GM12873 (cell line): ENCODE measurements at regions not wholly inside any gene's neighbourhood (a gene's known extent, or its start where the extent isn't known, plus 50 kb on each side); places are given as distances from the start of the nearest gene placed in this dataset.

Experiments used
- TF ChIP-seq, protein P1 (sequence below): IDR thresholded peaks from 2 replicates; pipeline ENCODE4 v1.5.1; 2012; ENCODE audit warnings: low read depth, mild to moderate bottlenecking, moderate library complexity, low read length, control low read depth; ENCODE audit not compliant: insufficient read depth; ENCODE audit errors: missing control alignments

DNA sequence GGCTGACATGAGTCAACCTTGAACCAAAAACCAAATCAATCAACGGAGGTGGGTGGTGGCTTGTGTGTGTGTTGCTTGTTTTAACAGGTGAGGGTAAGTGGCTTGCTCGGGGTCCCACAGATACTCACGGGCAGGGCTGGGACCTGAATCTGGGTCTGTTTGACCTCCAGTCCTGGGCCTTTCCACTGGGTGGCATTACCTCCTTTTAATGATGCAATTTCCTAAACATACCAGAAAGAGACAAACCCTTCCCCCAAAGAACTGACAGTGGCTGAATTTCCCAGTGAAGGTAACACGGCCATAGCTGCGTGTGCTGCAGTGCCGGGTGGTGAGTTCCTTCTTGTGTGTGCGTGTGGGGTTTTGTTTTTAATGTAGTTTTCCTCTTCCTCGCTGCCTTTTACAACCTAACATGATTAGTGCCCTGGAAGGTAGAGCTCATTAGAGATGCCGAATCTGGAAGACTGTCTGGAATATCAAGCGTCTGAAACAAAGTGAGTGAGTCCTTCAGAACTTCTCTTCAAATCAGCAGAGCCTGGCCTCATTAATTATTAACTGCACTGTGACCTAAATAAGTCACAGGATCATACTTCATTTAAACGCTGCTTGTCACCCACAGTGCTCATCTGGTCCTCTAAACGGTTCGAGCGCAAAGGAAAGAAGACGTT is 166.1 kb upstream of the TCERG1L start:
- TF ChIP-seq, protein P1, sequence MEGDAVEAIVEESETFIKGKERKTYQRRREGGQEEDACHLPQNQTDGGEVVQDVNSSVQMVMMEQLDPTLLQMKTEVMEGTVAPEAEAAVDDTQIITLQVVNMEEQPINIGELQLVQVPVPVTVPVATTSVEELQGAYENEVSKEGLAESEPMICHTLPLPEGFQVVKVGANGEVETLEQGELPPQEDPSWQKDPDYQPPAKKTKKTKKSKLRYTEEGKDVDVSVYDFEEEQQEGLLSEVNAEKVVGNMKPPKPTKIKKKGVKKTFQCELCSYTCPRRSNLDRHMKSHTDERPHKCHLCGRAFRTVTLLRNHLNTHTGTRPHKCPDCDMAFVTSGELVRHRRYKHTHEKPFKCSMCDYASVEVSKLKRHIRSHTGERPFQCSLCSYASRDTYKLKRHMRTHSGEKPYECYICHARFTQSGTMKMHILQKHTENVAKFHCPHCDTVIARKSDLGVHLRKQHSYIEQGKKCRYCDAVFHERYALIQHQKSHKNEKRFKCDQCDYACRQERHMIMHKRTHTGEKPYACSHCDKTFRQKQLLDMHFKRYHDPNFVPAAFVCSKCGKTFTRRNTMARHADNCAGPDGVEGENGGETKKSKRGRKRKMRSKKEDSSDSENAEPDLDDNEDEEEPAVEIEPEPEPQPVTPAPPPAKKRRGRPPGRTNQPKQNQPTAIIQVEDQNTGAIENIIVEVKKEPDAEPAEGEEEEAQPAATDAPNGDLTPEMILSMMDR = no peak

DNA sequence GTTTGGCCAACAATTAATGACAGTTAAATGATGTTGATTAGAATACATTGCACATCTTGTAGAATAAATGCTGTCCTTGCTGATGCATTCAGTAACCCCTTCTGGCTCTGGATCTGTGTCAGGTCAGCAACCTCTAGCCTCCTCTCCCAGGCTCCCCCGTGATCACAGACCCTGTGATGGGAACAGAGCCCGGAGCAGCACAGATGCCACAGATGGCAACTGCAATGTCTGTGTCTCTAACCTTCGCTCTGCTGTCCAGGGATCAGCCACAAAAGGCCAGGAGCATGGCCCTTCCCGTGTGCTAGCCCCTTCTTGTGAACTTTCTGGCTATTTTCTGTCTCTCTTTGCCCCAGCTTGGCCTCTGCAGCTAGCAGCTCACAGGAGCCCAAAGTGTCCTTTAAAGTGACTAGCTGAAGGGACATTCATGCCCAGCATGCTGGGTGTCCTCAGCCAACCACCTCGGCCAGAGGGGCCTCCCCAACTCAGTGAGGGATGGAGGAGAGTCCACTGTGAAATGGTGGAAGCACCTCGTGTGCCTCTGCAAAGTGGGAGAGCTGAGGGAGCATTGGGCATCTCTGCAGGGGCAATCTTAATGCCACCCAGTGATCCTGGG is 167.0 kb upstream of the TCERG1L start:
- TF ChIP-seq, protein P1 = no peak

DNA sequence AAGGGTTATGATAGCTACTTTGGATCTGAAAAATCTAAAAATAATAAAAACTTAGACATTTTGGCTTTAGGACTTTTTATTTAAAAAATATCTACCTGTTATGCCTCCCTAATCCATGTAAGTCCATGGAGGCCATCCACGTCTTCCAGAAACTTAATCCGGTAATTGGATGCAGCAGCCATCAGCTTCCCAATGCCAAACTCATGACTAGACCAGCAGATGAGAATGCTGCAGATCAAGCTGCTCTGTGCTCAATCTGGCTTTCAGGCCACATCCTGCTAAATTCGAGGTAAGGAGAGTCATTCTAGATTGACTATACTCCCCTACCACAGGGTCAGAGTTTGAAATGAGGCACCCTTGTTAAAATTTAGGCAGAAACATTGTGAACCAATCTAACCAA is 168.5 kb upstream of the TCERG1L start:
- TF ChIP-seq, protein P1 = no peak

DNA sequence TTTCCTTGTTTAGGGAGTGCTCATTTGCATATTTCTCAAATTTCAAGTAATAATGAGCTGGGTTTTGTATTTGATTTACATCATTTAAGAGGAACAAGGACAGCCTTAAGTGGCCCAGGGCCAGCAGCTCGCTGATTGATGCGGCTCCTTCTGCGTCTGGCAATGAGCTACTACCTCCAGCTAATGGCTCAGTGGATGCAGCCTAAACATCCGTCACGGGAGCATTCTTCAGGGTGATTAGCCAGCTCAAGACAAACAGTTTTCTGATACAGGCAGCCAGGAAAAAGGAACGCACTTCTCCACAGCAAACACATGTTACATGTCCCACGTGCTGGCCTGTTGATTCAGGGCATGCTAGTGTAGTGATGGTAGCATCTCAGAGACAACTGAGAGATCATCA is 169.3 kb upstream of the TCERG1L start:
- TF ChIP-seq, protein P1 = no peak

DNA sequence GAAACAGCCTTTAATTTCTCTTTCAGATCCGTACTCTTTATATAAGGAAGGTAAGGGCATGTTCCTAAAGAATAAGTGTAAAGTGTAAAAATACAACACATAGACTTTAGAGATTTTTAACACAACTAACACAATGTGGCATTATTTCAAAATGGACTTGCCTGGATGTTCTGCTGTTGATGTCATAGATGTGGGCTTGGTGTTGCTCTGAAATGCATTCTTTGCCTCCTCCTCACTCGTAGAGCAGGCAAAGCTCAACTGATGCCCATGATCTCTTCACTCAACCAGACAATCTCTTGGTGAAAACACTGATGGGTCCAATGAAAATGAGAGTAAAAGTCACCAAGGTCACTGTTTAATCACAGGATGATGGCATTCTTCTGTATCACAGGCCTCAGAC is 174.2 kb upstream of the TCERG1L start:
- TF ChIP-seq, protein P1 = no peak

DNA sequence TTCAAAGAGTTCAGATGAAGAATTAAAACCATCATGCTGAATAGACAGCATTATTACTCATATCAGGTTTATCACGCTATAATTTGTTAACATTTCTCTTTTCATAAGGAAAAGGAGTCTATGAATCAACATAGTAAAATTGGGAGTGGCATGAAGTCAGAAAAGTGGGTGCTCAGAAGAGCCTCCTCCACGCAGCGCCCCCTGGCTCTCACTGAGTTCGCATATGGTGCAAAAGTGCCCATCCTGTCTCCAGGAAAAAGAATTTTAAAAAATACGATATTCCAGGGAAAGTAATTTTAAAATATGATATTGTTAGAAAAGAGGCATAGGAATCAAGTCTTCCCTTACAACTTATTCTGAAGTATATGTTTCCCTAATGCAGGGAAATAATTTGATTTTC is 176.3 kb upstream of the TCERG1L start:
- TF ChIP-seq, protein P1 = no peak

DNA sequence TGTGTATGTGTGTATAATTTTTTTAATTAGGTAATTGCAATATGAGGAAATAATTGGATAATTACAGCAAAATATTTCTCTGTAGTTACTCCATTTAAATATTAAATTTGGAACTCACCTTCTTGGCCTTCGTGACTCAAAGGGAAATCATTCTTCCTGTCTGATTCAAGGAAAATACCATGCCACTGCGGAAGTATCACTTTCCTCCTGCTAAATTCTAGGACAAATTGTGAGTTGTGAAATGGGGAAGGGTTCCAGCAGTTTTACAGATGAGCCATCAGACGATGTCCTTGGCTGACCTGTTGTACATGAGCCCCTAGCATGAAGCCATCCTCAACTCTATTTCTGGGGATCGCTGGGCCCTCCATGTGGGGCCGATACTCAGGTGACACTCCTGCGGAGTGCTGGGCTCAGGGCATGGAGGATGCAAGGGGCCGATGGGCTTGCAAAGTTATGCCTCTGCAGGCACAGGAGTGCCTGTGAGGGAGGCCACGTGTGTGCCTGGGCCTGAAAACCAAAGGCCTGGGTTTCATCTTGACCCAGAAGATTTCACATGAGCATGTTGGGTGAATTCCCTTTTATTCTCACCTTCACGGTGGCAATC is 179.6 kb upstream of the TCERG1L start:
- TF ChIP-seq, protein P1 = no peak
